ENCODE measurements at regions not wholly inside any gene's neighbourhood (a gene's known extent, or its start where the extent isn't known, plus 50 kb on each side); places are given as distances from the start of the nearest gene placed in this dataset.

DNA sequence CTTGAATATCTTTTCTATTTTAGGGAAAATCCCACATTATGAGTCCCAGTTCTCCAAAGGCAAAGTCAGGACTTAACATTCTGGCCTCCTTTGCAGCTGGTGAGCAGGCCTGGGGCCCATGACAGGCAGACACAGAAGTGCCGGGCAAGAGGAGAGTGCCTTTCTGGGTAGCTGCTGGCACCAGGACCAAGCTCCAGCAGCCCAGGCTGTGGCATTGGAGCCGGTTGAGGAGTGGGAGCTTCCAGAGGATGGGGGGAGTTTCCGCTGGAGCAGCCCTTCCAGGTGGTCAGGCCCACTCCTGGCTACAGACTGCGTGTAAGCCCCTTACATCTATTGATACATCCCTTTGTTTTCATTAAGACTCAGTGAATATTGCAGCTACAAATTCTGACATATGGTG lies 123.9 kb downstream of the URB2 start:
- TF ChIP-seq, protein P1, sequence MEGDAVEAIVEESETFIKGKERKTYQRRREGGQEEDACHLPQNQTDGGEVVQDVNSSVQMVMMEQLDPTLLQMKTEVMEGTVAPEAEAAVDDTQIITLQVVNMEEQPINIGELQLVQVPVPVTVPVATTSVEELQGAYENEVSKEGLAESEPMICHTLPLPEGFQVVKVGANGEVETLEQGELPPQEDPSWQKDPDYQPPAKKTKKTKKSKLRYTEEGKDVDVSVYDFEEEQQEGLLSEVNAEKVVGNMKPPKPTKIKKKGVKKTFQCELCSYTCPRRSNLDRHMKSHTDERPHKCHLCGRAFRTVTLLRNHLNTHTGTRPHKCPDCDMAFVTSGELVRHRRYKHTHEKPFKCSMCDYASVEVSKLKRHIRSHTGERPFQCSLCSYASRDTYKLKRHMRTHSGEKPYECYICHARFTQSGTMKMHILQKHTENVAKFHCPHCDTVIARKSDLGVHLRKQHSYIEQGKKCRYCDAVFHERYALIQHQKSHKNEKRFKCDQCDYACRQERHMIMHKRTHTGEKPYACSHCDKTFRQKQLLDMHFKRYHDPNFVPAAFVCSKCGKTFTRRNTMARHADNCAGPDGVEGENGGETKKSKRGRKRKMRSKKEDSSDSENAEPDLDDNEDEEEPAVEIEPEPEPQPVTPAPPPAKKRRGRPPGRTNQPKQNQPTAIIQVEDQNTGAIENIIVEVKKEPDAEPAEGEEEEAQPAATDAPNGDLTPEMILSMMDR (conservative IDR thresholded peaks at IDR 0.05 in 1 of 2, IDR thresholded peaks at IDR 0.05 in 1 of 2; ENCODE audit: extremely low read depth in 1 of 2, insufficient read depth in 1 of 2, low read depth in 1 of 2, low read length in 2 of 2) = no peak
- no peak for TF ChIP-seq EZH2 (IDR thresholded peaks at IDR 0.05; ENCODE audit: borderline replicate concordance, low read length)
